ENCODE measurements at regions not wholly inside any gene's neighbourhood (a gene's known extent, or its start where the extent isn't known, plus 50 kb on each side); places are given as distances from the start of the nearest gene placed in this dataset.

DNA sequence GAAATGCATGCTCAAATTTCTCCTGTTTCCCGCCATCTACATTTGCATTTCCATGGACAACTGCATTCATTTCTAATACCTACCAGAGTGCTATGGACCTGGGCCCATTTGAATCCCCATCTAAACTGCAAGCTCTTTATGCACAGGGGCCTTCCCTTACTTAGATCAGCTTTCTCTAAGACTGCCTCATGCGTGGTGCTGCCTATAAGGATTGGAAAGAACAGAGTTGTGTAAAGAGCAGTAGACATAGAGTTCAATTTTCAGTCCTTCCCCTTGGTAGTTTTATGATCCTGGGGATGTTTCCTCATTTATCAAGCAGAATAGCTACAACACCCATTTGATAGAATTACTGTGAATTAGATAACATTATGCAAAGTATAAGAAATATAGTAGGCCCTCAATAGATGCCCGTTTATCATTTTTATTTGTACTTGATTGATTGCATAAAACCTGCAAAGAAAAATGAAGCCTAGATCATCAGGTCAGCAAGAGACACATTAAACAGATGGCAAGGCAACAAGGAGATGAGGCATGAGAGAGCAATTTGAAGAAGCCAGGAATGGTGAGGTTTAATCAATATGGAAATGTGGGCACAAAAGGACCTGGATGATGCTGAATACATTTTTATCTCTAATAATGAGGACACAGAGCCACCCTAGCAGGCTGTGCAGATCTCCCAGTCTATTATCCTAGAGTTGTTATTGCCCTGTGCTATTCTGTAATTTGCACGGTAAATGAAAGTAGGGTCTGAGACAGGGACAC, 359.7 kb downstream of the FAM181B start:
- no peak for DNase-seq (ENCODE audit: low read depth)

DNA sequence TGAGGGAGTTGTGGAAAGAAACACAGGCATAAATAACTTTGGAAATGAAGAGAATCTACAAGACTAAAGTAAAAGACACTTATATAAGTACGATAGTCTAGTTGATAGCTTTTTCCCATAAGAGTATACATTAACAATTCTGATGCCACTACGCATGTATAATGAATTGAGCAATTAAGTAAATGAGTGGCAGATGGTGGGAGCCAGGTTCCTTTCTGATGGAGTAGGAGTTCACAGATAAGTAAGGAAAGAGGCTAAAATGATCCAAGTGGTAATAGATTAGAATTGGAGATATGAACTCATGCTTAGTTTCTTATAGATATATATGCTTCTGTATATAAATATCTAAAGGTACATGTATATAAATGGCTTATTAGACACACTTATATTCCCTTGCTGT, 368.3 kb downstream of the FAM181B start:
- DNase-seq (ENCODE audit: low read depth): no peak

DNA sequence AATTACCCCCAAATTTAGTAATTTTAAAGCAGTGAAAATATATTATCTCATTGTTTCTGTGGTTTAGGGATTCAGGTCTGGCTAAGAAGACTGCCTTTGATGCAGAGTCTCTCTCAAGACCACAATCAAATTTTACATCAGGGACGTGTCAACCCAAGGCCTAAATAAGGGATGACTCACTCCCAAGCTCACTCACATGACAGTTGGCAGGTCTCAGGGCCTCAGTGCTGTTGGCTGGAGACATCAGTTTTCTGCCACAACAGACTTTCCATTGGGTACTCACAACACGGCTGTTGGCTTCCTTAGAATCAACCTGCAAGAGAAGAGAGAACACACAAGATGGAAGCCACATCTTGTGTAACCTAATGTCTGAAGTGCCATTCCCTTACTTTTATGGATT, 377.3 kb downstream of the FAM181B start:
- DNase-seq (ENCODE audit: low read depth): peak; percentile 1

DNA sequence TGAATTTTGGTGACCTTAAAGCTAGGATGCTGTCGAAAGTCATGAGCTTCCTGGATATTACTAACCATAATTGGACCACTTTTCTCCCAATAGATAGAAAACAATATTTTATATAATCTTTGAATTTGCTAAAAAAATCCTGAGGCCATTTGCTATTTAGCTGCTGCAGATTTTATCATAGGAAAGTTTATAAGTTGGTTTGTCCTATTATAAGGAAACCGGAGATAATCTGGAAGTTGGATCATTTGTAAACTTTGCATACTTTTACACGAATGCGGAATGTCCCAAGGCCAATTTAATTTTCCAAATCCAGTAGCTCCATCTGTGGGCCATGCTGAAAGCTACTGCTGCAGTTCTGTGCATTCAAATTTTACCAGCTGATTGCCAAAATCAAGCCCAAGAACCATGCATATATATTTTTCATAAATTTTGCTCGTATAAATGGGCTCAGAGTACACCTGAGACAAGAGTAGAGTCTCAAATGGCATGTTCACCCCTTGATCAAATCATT, 378.3 kb downstream of the FAM181B start:
- no peak for DNase-seq (ENCODE audit: low read depth)

DNA sequence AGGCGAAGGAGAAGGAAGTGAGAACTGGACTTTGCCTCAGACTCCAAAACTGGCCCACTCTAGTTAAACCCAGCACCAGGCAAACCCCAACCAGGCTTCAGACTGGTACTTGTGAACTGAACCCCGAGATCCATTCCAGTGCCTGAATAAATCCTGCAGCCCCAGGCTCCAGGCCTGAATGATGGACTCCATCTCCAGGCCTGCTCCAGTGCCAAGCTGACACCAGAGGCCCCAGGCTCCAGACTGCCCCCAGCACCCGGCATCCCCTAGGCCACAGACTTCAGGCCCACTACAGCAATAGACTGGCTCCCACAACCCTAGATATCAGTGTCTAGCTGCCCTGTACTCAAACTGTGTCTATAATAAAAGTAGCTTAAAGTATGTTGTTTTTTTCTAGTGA, 406.8 kb downstream of the FAM181B start:
- no peak for DNase-seq (ENCODE audit: low read depth)

DNA sequence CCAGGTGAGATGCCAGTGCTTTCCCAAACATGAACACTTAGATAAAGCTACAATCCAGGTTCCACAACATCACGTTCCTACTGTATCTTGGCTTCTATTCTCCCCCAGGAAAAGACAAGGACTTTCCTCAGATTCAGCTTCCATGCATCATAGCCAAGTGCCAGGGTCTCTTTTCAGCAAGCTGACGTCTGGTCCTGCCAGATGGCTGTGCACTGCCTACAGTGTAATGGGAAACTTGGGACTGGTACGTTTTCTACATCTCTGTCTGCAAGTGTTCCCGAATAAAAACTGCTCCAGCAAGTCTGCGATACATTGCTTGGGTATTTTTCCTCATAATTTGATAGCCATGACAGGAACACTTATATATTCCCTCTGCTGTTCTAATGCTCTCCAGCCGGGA, 412.5 kb downstream of the FAM181B start:
- no peak for DNase-seq (ENCODE audit: low read depth)

DNA sequence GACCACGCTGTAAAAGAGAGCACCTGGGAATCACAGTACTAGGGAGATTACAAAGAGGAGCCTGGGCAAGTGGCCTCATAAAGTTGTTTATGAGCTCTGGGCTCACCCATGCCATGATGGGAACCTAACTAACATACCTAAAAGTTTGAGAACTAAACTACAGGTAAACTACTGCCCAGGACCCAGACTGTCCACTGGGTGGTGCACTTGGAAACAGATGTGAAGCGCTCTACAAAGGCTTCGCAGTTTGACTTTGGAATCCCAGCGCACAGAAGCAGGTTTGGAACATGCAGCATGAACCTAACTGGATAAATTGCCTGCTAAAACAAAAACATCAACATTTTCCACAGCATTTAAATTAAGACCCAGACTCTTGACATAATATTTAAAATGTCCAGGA, 418.6 kb downstream of the FAM181B start:
- DNase-seq (ENCODE audit: low read depth): peak; percentile 3

DNA sequence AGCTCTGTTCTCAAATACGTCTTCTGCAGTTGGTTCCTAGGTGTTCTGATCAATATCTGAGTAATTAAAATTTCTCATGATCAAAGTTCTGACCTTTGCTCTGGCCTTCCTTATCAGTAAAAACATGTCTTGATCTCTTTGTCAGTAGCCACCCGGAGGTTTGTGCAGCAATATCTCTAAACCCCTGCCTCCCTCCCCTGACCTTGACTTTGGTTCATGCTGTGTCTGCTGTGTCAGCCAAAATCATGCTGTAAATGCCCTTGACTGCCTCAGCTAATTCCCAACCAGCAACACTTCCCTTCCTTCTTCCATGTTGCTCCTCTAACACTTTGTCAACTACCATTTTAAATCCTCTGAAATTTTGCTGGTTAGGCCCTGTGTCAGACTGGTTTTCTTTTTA, 424.7 kb downstream of the FAM181B start:
- no peak for DNase-seq (ENCODE audit: low read depth)

DNA sequence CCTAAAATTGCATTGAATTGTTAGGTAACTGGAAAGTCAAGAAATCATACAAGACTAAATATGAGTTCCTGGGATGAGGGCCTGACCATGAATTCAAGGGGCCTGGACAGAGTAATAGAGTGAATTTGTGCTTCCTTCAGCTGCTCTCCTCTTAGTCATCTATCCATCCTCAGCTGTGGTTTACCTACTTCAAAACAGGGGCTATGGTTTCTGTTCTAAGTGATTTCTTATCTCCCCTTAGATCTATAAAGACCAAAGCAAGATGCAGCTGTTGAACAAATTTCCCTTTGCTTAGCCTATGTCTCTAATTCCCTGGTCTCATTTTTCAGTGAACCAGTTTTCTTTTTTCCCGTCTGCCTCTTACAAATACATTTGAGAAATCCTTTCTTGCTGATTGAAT, 428.5 kb downstream of the FAM181B start:
- no peak for DNase-seq (ENCODE audit: low read depth)

DNA sequence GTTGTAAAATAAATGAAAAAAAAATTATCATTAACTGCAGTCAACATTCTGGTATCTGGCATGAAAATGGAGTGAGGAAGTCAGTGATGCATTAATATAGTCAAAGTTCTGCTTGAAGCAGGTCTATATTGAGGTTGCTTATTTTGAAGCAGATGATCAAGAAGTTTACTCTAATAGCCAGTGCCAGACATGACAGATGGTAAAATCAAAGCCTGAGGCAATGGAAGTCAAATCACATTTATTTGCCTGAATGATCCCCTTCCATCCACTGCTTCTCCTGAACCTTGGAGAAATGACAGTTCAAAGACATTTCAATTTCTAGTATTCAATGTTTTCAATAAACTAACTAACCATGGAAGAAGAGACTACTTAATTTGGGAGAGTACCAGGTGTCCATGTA, 430.0 kb downstream of the FAM181B start:
- DNase-seq (ENCODE audit: low read depth): no peak

DNA sequence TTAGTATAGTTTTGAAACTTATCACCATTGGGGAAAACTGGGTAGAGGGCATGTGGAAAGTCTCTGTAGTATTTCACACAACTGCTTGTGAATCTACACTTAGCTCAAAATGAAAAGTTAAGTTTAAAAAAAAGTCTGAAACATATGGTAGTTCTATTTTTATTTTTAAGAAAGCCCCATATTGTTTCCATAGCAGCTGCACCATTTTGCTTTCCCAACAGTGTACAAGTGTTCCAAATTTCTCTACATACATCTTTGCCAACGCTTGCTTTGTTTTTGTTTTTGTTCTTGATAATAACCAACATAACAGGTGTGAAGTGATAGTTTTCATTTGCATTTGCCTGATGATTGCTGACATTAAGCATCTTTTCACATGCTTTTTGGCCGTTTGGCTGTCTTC, 445.2 kb downstream of the FAM181B start:
- no peak for DNase-seq (ENCODE audit: low read depth)

DNA sequence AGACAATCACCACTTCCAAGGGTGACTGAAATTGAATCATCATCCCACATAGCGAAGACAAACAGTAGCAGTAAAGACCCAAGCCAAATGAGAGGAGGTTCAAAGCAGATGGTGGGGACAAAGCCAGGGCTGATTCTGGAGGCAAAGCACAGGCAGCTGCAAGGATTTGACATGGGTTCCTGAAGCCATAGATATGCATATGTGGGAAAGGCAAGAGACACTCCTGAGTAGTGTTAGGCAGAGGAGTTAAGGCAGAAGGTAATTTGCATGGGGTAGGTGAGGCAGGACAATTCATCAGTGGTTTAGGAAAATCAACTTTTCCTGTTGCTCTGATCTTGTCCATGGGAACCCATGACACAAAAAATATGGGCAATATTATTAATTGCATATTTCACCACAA, 462.8 kb downstream of the FAM181B start:
- no peak for DNase-seq (ENCODE audit: low read depth)

DNA sequence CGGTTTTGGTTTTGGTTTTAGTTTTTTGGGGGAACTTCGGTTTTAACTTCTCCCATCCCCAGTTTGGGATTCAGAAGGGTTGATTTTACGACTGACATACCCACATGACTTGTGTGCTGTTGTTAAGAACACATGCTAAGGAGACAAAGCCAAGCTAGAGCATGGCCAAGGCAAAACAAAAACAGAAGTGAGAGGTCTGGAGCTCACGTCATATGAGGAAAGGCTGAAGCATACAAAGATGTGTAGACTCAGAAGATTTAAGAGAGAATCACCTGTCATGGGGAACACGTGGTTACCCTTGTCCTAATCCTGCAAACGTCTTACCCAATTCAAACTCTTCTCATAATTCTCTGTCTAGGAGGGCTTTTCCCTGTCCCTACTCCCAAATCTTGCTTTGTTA, 465.0 kb downstream of the FAM181B start:
- DNase-seq (ENCODE audit: low read depth): no peak

DNA sequence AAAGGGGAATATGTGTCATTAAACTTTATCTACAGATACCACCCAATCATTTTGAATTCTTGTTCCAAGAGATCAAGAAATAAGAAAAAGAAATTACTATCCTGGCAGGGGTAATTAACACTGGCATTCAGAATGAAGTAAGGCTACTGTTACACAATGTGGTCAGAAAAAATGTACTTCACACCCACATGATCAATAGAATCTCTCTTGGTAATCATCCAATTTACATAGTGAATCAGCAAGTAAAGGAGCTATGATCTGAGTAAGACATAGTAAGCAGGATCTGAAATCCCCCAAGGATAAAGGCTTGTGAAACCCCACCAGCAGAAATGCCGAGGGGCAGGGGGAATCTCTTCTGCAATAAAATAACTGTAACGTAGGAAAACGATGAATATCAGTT, 466.5 kb downstream of the FAM181B start:
- no peak for DNase-seq (ENCODE audit: low read depth)

DNA sequence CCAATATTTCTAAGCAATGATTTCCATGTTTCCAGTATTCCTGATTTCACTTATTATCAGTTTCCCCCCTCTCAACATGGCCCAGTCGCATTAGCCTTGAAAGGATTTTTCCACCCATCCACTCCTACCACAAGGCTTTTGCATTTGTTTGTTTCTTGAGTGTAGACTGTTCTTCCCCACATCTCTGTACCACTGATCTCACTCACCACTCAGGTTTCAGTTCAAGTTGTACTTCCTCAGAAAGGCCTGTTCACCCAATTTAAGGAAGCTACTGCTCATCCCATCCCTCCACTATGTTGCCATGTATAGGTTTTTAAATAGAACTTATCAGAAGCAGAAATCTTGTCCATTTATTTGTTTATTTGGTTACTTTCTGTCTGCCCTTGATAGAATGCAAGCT, 472.3 kb downstream of the FAM181B start:
- DNase-seq (ENCODE audit: low read depth): no peak

DNA sequence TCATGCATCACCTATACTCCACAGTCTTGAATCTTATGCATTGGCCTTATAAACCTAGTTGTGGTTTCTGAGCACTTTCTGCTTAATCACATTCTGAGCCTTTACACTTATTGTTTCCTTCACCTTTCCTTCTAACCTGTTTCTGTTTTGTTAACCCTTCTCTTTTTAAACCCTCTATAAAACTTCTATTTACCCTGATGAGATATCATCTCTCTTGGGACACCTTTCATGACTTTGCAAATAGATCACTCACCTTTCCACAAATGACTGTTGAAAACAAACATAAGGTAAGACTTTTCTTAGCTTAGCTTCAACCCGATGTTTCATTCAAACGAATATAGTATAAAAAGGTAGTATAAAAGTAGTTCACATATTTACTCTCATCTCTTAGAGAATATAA, 483.6 kb downstream of the FAM181B start:
- DNase-seq (ENCODE audit: low read depth): no peak

DNA sequence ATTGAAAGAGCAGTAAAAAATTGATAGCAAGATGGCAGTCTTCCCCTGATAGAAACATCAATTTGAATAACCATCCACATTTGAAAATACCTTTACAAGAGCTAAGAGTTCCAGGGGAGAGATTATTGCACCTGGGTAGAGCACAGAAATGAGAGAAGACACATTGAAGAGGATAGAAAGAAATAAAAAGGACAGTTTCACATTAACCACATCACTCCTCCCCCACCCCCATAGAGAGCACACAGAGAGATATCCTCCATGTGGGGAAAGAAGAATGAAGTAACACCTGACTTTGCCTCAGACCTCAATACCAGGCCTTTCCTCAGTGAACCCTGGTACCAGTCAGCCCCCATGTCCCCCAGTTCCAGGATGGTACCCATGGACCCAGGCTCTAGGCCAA, 486.7 kb downstream of the FAM181B start:
- no peak for DNase-seq (ENCODE audit: low read depth)

DNA sequence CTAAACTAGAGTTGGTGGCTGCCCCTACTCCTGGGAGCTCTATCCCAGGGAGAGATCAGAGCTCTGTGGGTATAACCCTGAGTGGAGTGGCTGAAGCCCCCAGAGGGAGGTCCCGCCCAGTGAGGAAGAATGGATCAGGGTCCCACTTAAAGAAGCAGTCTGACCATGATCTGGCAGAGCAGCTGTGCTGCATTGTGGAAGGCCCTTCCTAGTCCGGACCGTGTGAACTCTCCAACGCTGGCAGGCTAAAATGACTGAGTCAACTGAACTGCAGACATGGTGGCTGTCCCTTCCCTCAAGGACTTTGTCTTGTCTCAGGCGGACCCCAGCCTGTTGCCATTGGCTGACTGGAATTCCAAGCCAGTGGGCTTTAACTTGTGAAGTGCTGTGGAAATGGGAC, 494.2 kb downstream of the FAM181B start:
- no peak for DNase-seq (ENCODE audit: low read depth)

DNA sequence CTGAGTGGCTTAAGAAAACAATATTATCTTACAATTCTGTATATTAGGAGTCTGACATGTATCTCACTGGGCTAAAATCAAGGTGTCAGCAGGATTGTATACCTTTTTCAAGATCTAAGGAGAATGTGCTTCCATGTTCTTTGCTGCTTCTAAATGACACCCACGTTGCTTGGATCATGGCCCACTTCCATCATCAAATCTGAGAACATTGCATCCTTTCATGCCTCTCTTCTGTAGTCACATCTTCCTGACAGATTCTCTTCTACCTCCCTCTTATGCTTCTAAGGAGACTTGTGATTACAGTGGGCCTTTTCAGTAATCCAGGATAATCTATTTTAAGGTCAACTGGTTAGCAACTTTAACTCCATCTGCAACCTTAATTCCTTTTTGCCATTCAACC, 499.4 kb downstream of the FAM181B start:
- DNase-seq (ENCODE audit: low read depth): no peak

DNA sequence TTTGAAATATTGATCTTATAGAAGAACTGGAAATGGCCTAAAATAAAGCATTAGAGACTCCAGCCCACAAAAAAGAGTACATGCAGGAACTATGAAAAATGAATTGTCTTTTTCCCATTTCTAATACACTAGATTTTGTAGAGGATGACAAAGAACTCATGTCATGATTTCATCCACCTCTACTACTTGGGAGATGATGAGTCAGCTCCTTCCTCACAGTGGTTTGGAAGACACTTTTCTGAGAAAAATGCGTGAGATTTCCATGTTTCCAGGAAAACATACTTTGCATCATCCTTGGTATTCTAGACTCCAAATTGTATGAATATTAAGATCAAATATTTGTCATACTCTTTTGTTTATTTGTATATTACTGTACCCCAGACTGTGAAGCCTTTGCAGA, 500.5 kb downstream of the FAM181B start:
- no peak for DNase-seq (ENCODE audit: low read depth)

DNA sequence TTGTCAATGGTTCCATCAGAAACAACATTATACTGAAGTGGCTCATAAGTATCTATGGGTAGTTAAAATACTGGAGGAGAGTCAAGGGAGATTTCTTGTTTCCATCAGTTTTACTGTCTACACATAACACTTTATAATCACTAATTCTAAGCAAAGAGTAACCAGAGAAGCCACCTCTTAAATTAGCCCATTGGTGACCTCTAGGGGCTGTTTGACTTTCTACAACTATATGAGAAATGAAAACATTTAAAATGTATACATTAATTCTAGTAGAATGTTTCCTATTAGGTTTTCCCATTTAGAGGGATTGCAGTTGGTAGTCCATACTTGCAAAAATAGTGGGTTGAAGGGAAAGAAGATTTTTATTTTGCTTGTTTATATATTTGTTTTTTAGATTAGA, 504.3 kb downstream of the FAM181B start:
- peak; percentile 1 for DNase-seq (ENCODE audit: low read depth)

DNA sequence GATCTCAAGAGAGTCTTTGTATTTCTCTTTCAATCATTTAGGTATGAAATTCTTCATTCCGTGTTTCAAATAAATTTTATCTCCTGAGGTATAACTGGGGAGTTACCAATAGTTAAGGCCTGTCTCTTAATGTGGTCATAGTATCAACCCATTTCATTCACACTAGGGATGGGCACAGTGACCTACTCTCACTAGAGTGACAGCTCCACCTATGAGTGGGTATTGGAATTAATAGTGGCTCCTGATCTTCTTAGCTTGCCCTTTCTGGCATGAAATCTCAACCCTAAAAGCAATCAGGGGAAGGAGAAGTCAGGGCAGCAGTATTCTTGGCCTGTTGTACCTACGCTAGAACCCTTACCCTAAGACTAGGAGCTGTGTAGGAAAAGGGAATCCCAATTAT, 507.7 kb downstream of the FAM181B start:
- DNase-seq (ENCODE audit: low read depth): no peak

DNA sequence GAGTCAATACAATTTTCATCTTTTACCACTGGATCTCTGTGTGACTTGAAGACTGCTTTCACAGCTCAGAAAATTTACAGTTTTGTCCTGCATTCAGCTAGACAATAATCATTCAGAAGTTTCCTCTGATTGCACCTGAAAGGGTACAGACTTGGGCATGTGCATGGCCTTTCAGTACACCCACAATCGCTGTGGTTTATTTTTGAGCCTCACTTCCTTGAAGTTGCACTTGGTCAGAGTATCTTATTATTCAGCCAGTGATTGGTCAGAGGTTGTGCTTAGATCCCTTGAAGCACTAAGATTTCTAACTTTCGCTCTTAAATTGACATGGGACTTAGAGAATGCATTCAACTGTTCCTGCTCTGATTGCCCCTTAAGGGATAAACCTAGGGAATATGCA, 508.2 kb downstream of the FAM181B start:
- DNase-seq (ENCODE audit: low read depth): no peak

DNA sequence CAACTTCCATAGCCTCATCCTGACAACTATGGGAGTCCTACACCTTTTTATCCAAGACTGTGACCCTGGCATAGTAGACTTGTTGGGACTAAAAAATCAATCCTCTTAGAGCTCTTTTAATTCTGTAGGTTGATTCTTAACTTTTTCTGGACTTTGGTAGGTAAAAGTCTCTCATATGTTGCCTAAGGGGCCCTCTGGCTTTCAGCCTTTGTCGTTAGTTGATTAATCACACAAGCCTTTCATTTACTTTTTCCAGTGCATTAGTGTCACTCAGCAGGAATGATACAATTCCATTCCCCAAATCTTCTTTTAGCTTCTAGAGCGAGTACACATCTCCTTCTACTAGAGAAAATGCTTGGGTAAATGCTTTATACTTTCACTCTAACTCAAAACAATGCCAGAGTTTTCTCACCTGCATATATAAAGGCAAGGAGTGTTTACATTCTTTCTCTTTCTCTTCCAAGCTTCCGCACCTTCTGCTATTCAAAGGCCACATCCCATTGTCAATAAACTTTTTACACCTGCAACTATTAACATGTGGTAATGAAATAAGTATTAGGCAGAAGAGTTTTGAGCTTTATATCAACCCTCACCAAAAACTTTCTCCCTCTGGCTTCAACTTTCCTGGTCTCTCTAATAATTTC, 516.6 kb downstream of the FAM181B start:
- DNase-seq (ENCODE audit: low read depth): no peak
